ENCODE measurements at regions not wholly inside any gene's neighbourhood (a gene's known extent, or its start where the extent isn't known, plus 50 kb on each side); places are given as distances from the start of the nearest gene placed in this dataset.
A peak's percentile ranks its signal among the peaks of the same experiment; 100 is the strongest.

- no TSS peak for BruUV-seq (replicated peaks)
These were observed 88.2 kb downstream of the TASL start for GRCh38 chrX:30489323-30489722.

GRCh38 chrX:30488092-30488491 is 89.5 kb downstream of the TASL start:
- ChIA-PET CTCF (no interaction called here), POLR2A (ENCODE audit: low non-redundant PET) (no interaction called here)
- DNase-seq (ENCODE audit: low spot score) = peak; percentile 66
- Histone ChIP-seq H3K36me3 (ENCODE audit: insufficient read depth, low read length, poor library complexity, severe bottlenecking) (no peaks in the 10 kb centered on the region), H3K4me1 (ENCODE audit: insufficient read depth, low read length, poor library complexity, severe bottlenecking) (peaks cover 4% of the 10 kb centered on the region), H3K9me3 (ENCODE audit: low read depth, low read length, poor library complexity, severe bottlenecking) (no peaks in the 10 kb centered on the region), H3K27me3 (replicated peaks; ENCODE audit: insufficient read depth, low read depth, low read length, poor library complexity) (no peaks in the 10 kb centered on the region), H3K27ac (ENCODE audit: low read depth, low read length, poor library complexity, severe bottlenecking) (no peak overlapping the region), H3K4me3 (ENCODE audit: low read depth, low read length, poor library complexity, severe bottlenecking) (no peak overlapping the region)
- TF ChIP-seq CTCF (conservative IDR thresholded peaks at IDR 0.05; ENCODE audit: low read depth, low read length) (peak; percentile 57), EZH2 (IDR thresholded peaks at IDR 0.05; ENCODE audit: borderline replicate concordance, low read depth, low read length, poor library complexity, severe bottlenecking) (no peak)
- no TSS peak for BruUV-seq (replicated peaks)
- intact Hi-C loops (cut with micrococcal nuclease; ENCODE audit: unreplicated experiment) = loop anchor here (2.0 to 5.0 kb wide), 3 partner anchors 181 to 346 kb away; no protein-coding TSS in a partner anchor

More at GRCh38 chrX:30489323-30489722, 88.2 kb downstream of the TASL start:
- no peak overlapping the region for H3K4me3 ChIP-seq (ENCODE audit: low read depth, low read length, poor library complexity, severe bottlenecking)
- no peaks in the 10 kb centered on the region for H3K27me3 ChIP-seq (replicated peaks; ENCODE audit: insufficient read depth, low read depth, low read length, poor library complexity)
- intact Hi-C loops (cut with micrococcal nuclease; ENCODE audit: unreplicated experiment) = loop anchor here (2.0 to 5.0 kb wide), 3 partner anchors 183 to 347 kb away; no protein-coding TSS in a partner anchor
- peak; percentile 45 for DNase-seq (ENCODE audit: low spot score)
- H3K36me3 ChIP-seq (ENCODE audit: insufficient read depth, low read length, poor library complexity, severe bottlenecking) = no peaks in the 10 kb centered on the region
- H3K9me3 ChIP-seq (ENCODE audit: low read depth, low read length, poor library complexity, severe bottlenecking) = no peaks in the 10 kb centered on the region
- peaks cover 4% of the 10 kb centered on the region for H3K4me1 ChIP-seq (ENCODE audit: insufficient read depth, low read length, poor library complexity, severe bottlenecking)
- TF ChIP-seq CTCF (conservative IDR thresholded peaks at IDR 0.05; ENCODE audit: low read depth, low read length) (peak; percentile 52), EZH2 (IDR thresholded peaks at IDR 0.05; ENCODE audit: borderline replicate concordance, low read depth, low read length, poor library complexity, severe bottlenecking) (no peak)
- ChIA-PET CTCF (no interaction called here), POLR2A (ENCODE audit: low non-redundant PET) (no interaction called here)
- no peak overlapping the region for H3K27ac ChIP-seq (ENCODE audit: low read depth, low read length, poor library complexity, severe bottlenecking)

- H3K27ac ChIP-seq (ENCODE audit: low read depth, low read length, poor library complexity, severe bottlenecking) = no peak overlapping the region
- H3K4me3 ChIP-seq (ENCODE audit: low read depth, low read length, poor library complexity, severe bottlenecking) = no peak overlapping the region
- H3K9me3 ChIP-seq (ENCODE audit: low read depth, low read length, poor library complexity, severe bottlenecking) = no peaks in the 10 kb centered on the region
- intact Hi-C loops (cut with micrococcal nuclease; ENCODE audit: unreplicated experiment) = no loop called here
- H3K4me1 ChIP-seq (ENCODE audit: insufficient read depth, low read length, poor library complexity, severe bottlenecking) = peaks cover 4% of the 10 kb centered on the region
- TF ChIP-seq EZH2 (IDR thresholded peaks at IDR 0.05; ENCODE audit: borderline replicate concordance, low read depth, low read length, poor library complexity, severe bottlenecking) = no peak
- TF ChIP-seq CTCF (conservative IDR thresholded peaks at IDR 0.05; ENCODE audit: low read depth, low read length) = no peak
- no peaks in the 10 kb centered on the region for H3K27me3 ChIP-seq (replicated peaks; ENCODE audit: insufficient read depth, low read depth, low read length, poor library complexity)
- DNase-seq (ENCODE audit: low spot score) = no peak
- no TSS peak for BruUV-seq (replicated peaks)
- ChIA-PET POLR2A (ENCODE audit: low non-redundant PET) (no interaction called here), CTCF (no interaction called here)
- no peaks in the 10 kb centered on the region for H3K36me3 ChIP-seq (ENCODE audit: insufficient read depth, low read length, poor library complexity, severe bottlenecking)
These were observed 93.6 kb downstream of the TASL start for GRCh38 chrX:30483996-30484395.
